Osteocyte (in vitro differentiated cells): ENCODE measurements at regions not wholly inside any gene's neighbourhood (a gene's known extent, or its start where the extent isn't known, plus 50 kb on each side); places are given as distances from the start of the nearest gene placed in this dataset.

Experiments
- DNase-seq: peaks from one replicate; pipeline ENCODE4 v3.0.0; 2021; ENCODE audit warnings: mixed read lengths; ENCODE audit not compliant: unreplicated experiment; ENCODE audit errors: extremely low spot score
- H3K27ac Mint-ChIP-seq: one replicate; pipeline ENCODE4 v1.8.0; 2021; ENCODE audit warnings: mild to moderate bottlenecking, mixed read lengths; ENCODE audit not compliant: unreplicated experiment
- H3K27me3 Mint-ChIP-seq: one replicate; pipeline ENCODE4 v1.8.0; 2021; ENCODE audit warnings: mixed read lengths; ENCODE audit not compliant: unreplicated experiment
- H3K36me3 Mint-ChIP-seq: one replicate; pipeline ENCODE4 v1.8.0; 2021; ENCODE audit warnings: mixed read lengths; ENCODE audit not compliant: unreplicated experiment
- H3K4me1 Mint-ChIP-seq: one replicate; pipeline ENCODE4 v1.8.0; 2021; ENCODE audit warnings: mixed read lengths; ENCODE audit not compliant: unreplicated experiment
- H3K4me3 Mint-ChIP-seq: one replicate; pipeline ENCODE4 v1.8.0; 2021; ENCODE audit warnings: mild to moderate bottlenecking, moderate library complexity, mixed read lengths; ENCODE audit not compliant: unreplicated experiment
- H3K9me3 Mint-ChIP-seq: one replicate; pipeline ENCODE4 v1.8.0; 2021; ENCODE audit warnings: mixed read lengths; ENCODE audit not compliant: unreplicated experiment
- TF ChIP-seq, protein P1 (sequence below): fragments of 200-600 bp; sonication (generic); IDR thresholded peaks from 2 replicates; pipeline ENCODE4 v1.5.0; 2021; ENCODE audit warnings: antibody characterized with exemption, mild to moderate bottlenecking, moderate library complexity

DNA sequence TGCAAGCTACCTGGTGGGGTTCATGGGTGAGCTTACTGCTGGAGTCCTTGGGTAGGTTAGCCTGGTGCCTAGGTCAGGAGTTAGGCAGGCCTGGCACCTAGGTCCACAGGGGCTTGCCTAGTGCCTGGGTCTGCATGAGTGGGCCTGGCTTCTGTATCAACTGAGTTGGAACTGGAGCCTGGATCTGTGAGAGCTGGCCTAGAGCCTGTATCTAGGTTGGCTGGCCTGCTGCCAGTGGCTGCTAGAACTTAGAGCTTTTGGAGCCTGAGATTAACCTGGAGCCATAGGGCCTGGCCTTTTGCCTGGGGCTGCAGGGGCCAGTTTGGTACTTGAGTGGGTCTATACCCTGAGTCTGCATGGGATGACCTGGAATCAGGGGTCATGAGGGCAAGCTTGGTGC, 679.4 kb downstream of the NUP35 start:
- Mint-ChIP-seq H3K27me3 (no peaks in the 10 kb centered on the region), H3K4me3 (no peak overlapping the region), H3K36me3 (no peaks in the 10 kb centered on the region), H3K4me1 (no peaks in the 10 kb centered on the region), H3K9me3 (no peaks in the 10 kb centered on the region), H3K27ac (no peak overlapping the region)
- TF ChIP-seq, protein P1, sequence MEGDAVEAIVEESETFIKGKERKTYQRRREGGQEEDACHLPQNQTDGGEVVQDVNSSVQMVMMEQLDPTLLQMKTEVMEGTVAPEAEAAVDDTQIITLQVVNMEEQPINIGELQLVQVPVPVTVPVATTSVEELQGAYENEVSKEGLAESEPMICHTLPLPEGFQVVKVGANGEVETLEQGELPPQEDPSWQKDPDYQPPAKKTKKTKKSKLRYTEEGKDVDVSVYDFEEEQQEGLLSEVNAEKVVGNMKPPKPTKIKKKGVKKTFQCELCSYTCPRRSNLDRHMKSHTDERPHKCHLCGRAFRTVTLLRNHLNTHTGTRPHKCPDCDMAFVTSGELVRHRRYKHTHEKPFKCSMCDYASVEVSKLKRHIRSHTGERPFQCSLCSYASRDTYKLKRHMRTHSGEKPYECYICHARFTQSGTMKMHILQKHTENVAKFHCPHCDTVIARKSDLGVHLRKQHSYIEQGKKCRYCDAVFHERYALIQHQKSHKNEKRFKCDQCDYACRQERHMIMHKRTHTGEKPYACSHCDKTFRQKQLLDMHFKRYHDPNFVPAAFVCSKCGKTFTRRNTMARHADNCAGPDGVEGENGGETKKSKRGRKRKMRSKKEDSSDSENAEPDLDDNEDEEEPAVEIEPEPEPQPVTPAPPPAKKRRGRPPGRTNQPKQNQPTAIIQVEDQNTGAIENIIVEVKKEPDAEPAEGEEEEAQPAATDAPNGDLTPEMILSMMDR, result no peak
- no peak for DNase-seq

DNA sequence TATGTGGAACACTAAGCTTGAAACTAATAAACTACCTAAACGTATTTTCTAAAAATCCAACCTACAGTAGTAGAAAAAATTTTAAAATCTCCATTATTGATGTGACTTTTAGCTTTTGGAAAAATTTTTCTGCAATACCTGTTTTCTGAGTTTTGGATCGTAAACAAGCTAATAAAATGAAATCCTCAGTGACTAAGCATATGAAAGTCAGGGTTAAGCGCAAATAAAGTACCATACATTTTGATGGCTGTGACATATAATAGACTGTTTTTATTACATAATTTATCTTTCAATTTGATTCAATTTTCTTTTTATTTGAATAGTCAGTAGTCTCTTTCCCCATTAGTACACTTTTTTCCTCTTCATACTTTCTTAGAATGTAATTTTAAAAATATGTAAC, 683.6 kb downstream of the NUP35 start:
- TF ChIP-seq, protein P1, result no peak
- H3K27ac Mint-ChIP-seq, result no peak overlapping the region

DNA sequence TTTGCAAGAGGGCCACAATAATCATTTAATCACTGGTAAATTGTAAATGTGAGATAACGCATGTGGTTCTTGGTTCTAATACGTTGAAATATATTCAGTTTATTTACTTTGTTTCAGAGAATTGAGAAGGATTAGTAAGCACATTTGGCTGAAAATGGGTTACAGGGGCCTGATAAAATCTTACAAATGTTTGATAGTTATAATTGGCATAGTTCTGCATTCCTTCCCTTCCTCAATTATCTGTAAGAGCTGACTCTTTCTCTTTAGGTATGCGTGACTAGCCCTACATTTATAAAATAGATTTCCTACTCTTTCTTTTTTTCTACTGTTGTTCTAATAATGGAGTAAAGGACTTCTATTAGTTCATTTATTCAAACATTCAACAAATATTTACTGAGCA, 685.2 kb downstream of the NUP35 start:
- H3K36me3 Mint-ChIP-seq, result no peaks in the 10 kb centered on the region
- no peak overlapping the region for H3K27ac Mint-ChIP-seq
- no peak for DNase-seq
- TF ChIP-seq, protein P1, result no peak
- no peak overlapping the region for H3K4me3 Mint-ChIP-seq
- no peaks in the 10 kb centered on the region for H3K27me3 Mint-ChIP-seq
- no peaks in the 10 kb centered on the region for H3K4me1 Mint-ChIP-seq
- no peaks in the 10 kb centered on the region for H3K9me3 Mint-ChIP-seq

More for the DNA sequence above, 683.6 kb downstream of the NUP35 start:
- H3K4me1 Mint-ChIP-seq, result no peaks in the 10 kb centered on the region
- no peaks in the 10 kb centered on the region for H3K27me3 Mint-ChIP-seq
- H3K36me3 Mint-ChIP-seq, result no peaks in the 10 kb centered on the region
- H3K9me3 Mint-ChIP-seq, result no peaks in the 10 kb centered on the region
- H3K4me3 Mint-ChIP-seq, result no peak overlapping the region
- DNase-seq, result no peak

DNA sequence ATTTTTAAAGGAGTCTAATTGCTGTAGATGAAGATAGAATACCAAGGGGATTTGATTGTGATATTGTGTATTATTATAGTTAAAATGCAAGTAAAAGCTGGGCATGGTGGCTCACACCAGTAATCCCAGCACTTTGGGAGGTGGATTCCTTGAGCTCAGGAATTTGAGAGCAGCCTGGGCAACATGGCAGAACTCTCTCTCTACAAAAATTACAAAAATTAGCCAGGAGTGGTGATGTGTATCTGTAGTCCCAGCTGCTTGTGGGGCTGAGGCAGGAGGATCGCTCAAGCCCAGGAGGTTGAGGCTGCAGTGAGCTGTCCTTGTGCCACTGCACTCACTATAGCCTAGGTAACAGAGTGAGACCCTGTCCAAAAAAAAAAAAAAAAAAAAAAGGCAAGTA, 687.0 kb downstream of the NUP35 start:
- TF ChIP-seq, protein P1, result no peak
- no peaks in the 10 kb centered on the region for H3K36me3 Mint-ChIP-seq
- DNase-seq, result no peak
- H3K4me1 Mint-ChIP-seq, result no peaks in the 10 kb centered on the region
- H3K9me3 Mint-ChIP-seq, result no peaks in the 10 kb centered on the region
- no peak overlapping the region for H3K27ac Mint-ChIP-seq
- H3K4me3 Mint-ChIP-seq, result no peak overlapping the region
- H3K27me3 Mint-ChIP-seq, result no peaks in the 10 kb centered on the region

DNA sequence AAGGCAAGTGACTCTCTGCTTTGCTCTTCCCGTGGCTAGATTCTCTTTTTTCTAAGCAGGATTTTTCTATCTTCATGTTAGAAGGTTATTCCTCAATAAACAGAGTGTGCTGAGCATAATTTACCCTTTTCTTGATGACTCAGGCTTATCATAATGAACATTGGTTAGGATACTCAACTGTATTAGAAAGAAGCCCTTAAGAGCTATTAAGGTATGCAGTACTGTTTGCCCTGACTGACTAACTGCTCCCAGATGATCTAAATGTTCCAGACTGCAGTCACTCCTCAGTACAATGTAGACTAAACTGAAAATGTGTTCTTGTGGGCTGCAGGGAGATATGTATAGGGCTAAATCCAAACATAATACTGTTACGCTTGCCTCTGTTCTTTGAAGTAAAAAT, 687.8 kb downstream of the NUP35 start:
- Mint-ChIP-seq H3K27me3 (no peaks in the 10 kb centered on the region), H3K36me3 (no peaks in the 10 kb centered on the region), H3K4me3 (no peak overlapping the region), H3K9me3 (no peaks in the 10 kb centered on the region), H3K27ac (no peak overlapping the region), H3K4me1 (no peaks in the 10 kb centered on the region)
- no peak for DNase-seq
- TF ChIP-seq, protein P1, result no peak
